HepG2 (cell line): ENCODE measurements at regions not wholly inside any gene's neighbourhood (a gene's known extent, or its start where the extent isn't known, plus 50 kb on each side); places are given as distances from the start of the nearest gene placed in this dataset.

Experiments used
- ATAC-seq: fragments of 200-7000 bp; cut with Tn5 transposase; 3 replicates; pipeline ENCODE4 v1.9.1; 2020; ENCODE audit warnings: mild to moderate bottlenecking, moderate library complexity
- BruUV-seq: library from RNA; stranded (reverse); fragments of 400-500 nt; replicated peaks from 2 replicates; lab custom pipeline; 2021; lab: Mats Ljungman, UMichigan
- CTCF ChIA-PET: fragments of 300-600 bp; formaldehyde crosslinking; extraction: SDS; loops from one replicate; lab custom pipeline; 2021; ENCODE audit warnings: low total read pairs, inconsistent platforms, low intra/inter-chr PET ratio; lab: Yijun Ruan, JAX
- POLR2A ChIA-PET: fragments of 350-600 bp; sonication (Branson Sonifier 250); formaldehyde crosslinking; loops from one replicate; lab custom pipeline; 2020; ENCODE audit warnings: antibody characterized with exemption, inconsistent platforms; lab: Yijun Ruan, JAX
- DNase-seq: peaks from one replicate; pipeline ENCODE4 v3.0.0-alpha.2; 2015; ENCODE audit warnings: low spot score
- FAIRE-seq: peaks from 3 replicates; lab custom pipeline; 2011; peaks lifted over from hg19 to GRCh38; lab: Jason Lieb, UNC
- H2AFZ ChIP-seq: one replicate; pipeline ENCODE4 v1.6.1; 2011; ENCODE audit warnings: low read length, inconsistent platforms
- H3K27ac ChIP-seq: fragments of 300-600 bp; 3 replicates; pipeline ENCODE4 v1.8.0; 2011; ENCODE audit warnings: mixed run types, mild to moderate bottlenecking, mixed read lengths, low read length, inconsistent platforms; ENCODE audit not compliant: insufficient read depth; ENCODE audit errors: extremely low read length
- H3K27me3 ChIP-seq, 2 experiments: fragments of 200-600 bp in 1 of 2; 2 replicates in 1 of 2; 3 replicates in 1 of 2; pipeline versions ENCODE4 v1.6.0 to v1.8.0; 2011; ENCODE audit warnings: low read length in 2 of 2, mild to moderate bottlenecking in 2 of 2, moderate library complexity in 2 of 2, inconsistent platforms in 1 of 2; ENCODE audit not compliant: insufficient read depth in 2 of 2, control insufficient read depth in 1 of 2
- H3K36me3 ChIP-seq, 2 experiments: fragments of 200-600 bp in 1 of 2; replicated peaks in 1 of 2; 2 replicates in 1 of 2; 3 replicates in 1 of 2; pipeline versions ENCODE4 v1.5.1 to v1.8.0; 2011; ENCODE audit warnings: low read length in 2 of 2, inconsistent platforms in 1 of 2; ENCODE audit not compliant: insufficient read depth in 2 of 2, control insufficient read depth in 1 of 2
- H3K4me1 ChIP-seq: 2 replicates; pipeline ENCODE4 v1.5.1; 2012; ENCODE audit warnings: low read length, inconsistent platforms; ENCODE audit not compliant: insufficient read depth
- H3K4me2 ChIP-seq: 2 replicates; pipeline ENCODE4 v1.6.0; 2011; ENCODE audit warnings: low read depth, low read length, inconsistent platforms
- H3K4me3 ChIP-seq, 3 experiments: fragments of 200-600 bp in 1 of 3; sonication (generic), shearing (Covaris generic) in 1 of 3; replicated peaks in 1 of 3; 2 replicates each; pipeline ENCODE4 v1.5.1; 2011 to 2016; ENCODE audit warnings: low read length in 3 of 3, inconsistent platforms in 2 of 3, low read depth in 2 of 3, mild to moderate bottlenecking in 2 of 3, control low read depth in 1 of 3, mixed read lengths in 1 of 3; ENCODE audit not compliant: insufficient read depth in 1 of 3
- H3K79me2 ChIP-seq: one replicate; pipeline ENCODE4 v1.6.1; 2011; ENCODE audit warnings: low read length, inconsistent platforms; ENCODE audit not compliant: insufficient read depth
- H3K9ac ChIP-seq: 2 replicates; pipeline ENCODE4 v1.6.0; 2011; ENCODE audit warnings: mild to moderate bottlenecking, low read depth, low read length, inconsistent platforms; ENCODE audit not compliant: insufficient read depth
- H3K9me3 ChIP-seq: 2 replicates; pipeline ENCODE4 v1.5.1; 2012; ENCODE audit warnings: mild to moderate bottlenecking, low read length
- H4K20me1 ChIP-seq: 2 replicates; pipeline ENCODE4 v1.6.0; 2011; ENCODE audit warnings: inconsistent platforms, mild to moderate bottlenecking, low read length, moderate library complexity; ENCODE audit not compliant: insufficient read depth
- EHMT2 ChIP-seq: fragments of 200-600 bp; sonication (generic); IDR thresholded peaks from 2 replicates; pipeline ENCODE4 v1.7.0; 2017; ENCODE audit warnings: antibody characterized with exemption, low read depth, low read length, borderline replicate concordance
- GZF1 ChIP-seq: sonication (generic); formaldehyde crosslinking; IDR thresholded peaks from 2 replicates; pipeline ENCODE4 v1.5.1; 2020; ENCODE audit warnings: mild to moderate bottlenecking, missing genetic modification reagents
- MAFK ChIP-seq, 2 experiments: IDR thresholded peaks in 1 of 2; conservative IDR thresholded peaks in 1 of 2; 2 replicates each; pipeline ENCODE4 v1.6.1; 2011; ENCODE audit warnings: improper control_type of control experiment in 2 of 2, low read length in 2 of 2
- PHF21A ChIP-seq: sonication (generic); formaldehyde crosslinking; IDR thresholded peaks from 2 replicates; pipeline ENCODE4 v1.5.0; 2020; ENCODE audit warnings: mild to moderate bottlenecking, missing genetic modification reagents
- POLR2A ChIP-seq, 2 experiments: IDR thresholded peaks; 2 replicates each; pipeline ENCODE4 v1.6.1; 2011; ENCODE audit warnings: low read depth in 2 of 2, low read length in 2 of 2, mild to moderate bottlenecking in 1 of 2, moderate library complexity in 1 of 2; ENCODE audit not compliant: insufficient read depth in 1 of 2
- ZNF160 ChIP-seq: sonication (generic); formaldehyde crosslinking; IDR thresholded peaks from 2 replicates; pipeline ENCODE4 v1.8.0; 2022; ENCODE audit warnings: mild to moderate bottlenecking, inconsistent platforms, missing genetic modification reagents
- ZNF674 ChIP-seq: sonication (generic); formaldehyde crosslinking; IDR thresholded peaks from 2 replicates; pipeline ENCODE4 v1.5.0; 2020; ENCODE audit warnings: low read depth, mild to moderate bottlenecking, missing genetic modification reagents
- ZNF782 ChIP-seq: sonication (generic); formaldehyde crosslinking; IDR thresholded peaks from 2 replicates; pipeline ENCODE4 v1.4.0; 2020; ENCODE audit warnings: missing genetic modification reagents, mild to moderate bottlenecking, borderline replicate concordance
- WGBS: methylation state at CpG from one replicate; pipeline ENCODE4 v1.1.6; 2017; ENCODE audit warnings: low lambda C conversion rate; 5-methylcytosine and 5-hydroxymethylcytosine counted together
- in situ Hi-C: cut with HindIII; loops from 2 replicates; pipeline ENCODE4 v1.10.0; 2017; ENCODE audit warnings: low pct_unique_long_range_greater_than_20kb; ENCODE audit not compliant: extremely low pct_ligation_motif_present
- intact Hi-C: fragments of 100-400 bp; cut with micrococcal nuclease; formaldehyde crosslinking; loops from one replicate; pipeline ENCODE4 v1.10.0; 2022; ENCODE audit not compliant: unreplicated experiment
- TF ChIP-seq, protein P1 (sequence below): sonication (generic); formaldehyde crosslinking; IDR thresholded peaks from 2 replicates; pipeline ENCODE4 v1.5.0; 2020; ENCODE audit warnings: mild to moderate bottlenecking, missing genetic modification reagents
- TF ChIP-seq, protein P2 (sequence below): sonication (generic); formaldehyde crosslinking; IDR thresholded peaks from 2 replicates; pipeline ENCODE4 v1.8.1; 2023; ENCODE audit warnings: mild to moderate bottlenecking, missing genetic modification reagents
- TF ChIP-seq, protein P3 (sequence below): sonication (generic); formaldehyde crosslinking; IDR thresholded peaks from 2 replicates; pipeline ENCODE4 v1.4.0; 2020; ENCODE audit warnings: missing genetic modification reagents; ENCODE audit errors: not compliant biosample characterization
- TF ChIP-seq, protein P4 (sequence below): IDR thresholded peaks from 2 replicates; pipeline ENCODE4 v1.6.1; 2016; ENCODE audit warnings: low read depth, control low read depth

DNA sequence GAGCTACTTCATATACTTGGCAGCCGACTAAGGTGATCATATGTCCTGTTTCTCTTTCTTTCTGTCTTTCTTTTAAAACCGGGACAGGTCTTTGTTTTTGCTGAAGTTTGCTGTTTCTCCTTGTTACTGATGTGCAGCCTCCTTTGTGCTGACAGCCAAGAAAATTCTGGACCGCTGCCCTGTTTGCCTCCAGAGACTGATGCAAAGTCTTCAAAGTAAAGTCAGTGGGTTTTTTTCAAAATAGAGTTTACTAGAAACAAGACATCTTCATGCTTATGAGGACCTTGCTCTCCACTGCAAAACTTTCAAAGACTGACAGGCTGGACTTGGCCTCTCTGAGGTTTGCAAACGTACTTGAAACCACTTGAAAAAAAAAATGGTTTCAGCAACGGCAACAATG is 510.5 kb upstream of the MAP3K7 start:
- no TSS peak for BruUV-seq
- no peak overlapping the region for H2AFZ ChIP-seq
- H3K9ac ChIP-seq, result no peak overlapping the region
- no peaks in the 10 kb centered on the region; a peak in 1 of 5 replicates for H3K27me3 ChIP-seq
- WGBS, result 8% methylated on average over 5 of the region's 5 CpGs
- no peak overlapping the region for H3K4me2 ChIP-seq
- H3K4me3 ChIP-seq, result no peak overlapping the region
- DNase-seq, result no peak
- H3K27ac ChIP-seq, result no peak overlapping the region
- no peak for ATAC-seq
- ChIA-PET CTCF (no interaction called here), POLR2A (no interaction called here)
- H3K4me1 ChIP-seq, result no peaks in the 10 kb centered on the region
- no peak for FAIRE-seq
- TF ChIP-seq MAFK (conservative IDR thresholded peaks at IDR 0.05 in 1 of 2, IDR thresholded peaks at IDR 0.05 in 1 of 2; ENCODE audit: low read length in 2 of 2) (0 out of 4 replicates have a peak, but pooled peaks of 1 of the 2 experiments have one; percentile 17), EHMT2 (no peak), ZNF782 (CRISPR knock-in tag) (no peak)
- TF ChIP-seq, protein P1, sequence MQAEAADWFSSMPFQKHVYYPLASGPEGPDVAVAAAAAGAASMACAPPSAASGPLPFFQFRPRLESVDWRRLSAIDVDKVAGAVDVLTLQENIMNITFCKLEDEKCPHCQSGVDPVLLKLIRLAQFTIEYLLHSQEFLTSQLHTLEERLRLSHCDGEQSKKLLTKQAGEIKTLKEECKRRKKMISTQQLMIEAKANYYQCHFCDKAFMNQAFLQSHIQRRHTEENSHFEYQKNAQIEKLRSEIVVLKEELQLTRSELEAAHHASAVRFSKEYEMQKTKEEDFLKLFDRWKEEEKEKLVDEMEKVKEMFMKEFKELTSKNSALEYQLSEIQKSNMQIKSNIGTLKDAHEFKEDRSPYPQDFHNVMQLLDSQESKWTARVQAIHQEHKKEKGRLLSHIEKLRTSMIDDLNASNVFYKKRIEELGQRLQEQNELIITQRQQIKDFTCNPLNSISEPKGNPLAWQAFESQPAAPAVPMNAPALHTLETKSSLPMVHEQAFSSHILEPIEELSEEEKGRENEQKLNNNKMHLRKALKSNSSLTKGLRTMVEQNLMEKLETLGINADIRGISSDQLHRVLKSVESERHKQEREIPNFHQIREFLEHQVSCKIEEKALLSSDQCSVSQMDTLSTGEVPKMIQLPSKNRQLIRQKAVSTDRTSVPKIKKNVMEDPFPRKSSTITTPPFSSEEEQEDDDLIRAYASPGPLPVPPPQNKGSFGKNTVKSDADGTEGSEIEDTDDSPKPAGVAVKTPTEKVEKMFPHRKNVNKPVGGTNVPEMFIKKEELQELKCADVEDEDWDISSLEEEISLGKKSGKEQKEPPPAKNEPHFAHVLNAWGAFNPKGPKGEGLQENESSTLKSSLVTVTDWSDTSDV (CRISPR knock-in tag), result no peak
- H3K36me3 ChIP-seq, result no peaks in the 10 kb centered on the region
- H4K20me1 ChIP-seq, result no peaks in the 10 kb centered on the region
- in situ Hi-C loops (loop anchor here (25.0 kb wide), 1 partner anchor 1540 kb away; no protein-coding TSS in a partner anchor), intact Hi-C loops (no loop called here)
- H3K9me3 ChIP-seq, result no peaks in the 10 kb centered on the region
- H3K79me2 ChIP-seq, result no peaks in the 10 kb centered on the region

DNA sequence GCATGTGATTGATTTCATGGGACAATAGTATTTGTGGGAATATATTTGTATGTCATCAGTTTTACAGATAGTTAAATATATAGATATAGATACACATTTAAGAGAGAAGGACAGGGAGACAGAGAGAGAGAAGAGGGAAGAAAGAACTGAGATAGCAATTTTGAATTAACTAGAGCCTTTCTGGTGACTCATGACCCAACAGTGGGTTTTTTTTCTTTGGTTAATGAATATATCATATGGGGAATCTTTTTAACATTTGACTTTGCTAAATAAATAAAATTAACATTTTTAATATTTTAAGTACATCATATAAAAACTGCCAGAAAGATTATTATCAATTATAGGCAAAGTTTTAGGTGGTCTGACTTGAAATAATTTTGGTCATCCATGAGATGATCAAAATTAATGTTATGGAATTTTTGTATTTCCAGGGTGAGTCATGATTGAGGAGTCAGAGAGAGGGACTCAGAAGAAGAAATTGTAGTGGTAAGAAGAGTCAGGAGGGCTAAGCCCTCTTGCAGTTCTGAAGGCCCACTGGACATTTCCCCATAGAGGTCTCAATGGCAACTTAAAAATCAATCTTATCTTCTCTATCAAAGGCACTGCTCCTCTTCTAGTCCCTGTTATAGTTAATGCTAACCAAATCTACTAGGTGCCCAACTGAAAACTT is 508.1 kb upstream of the MAP3K7 start:
- in situ Hi-C loops, result loop anchor here (25.0 kb wide), 1 partner anchor 1542 kb away; no protein-coding TSS in a partner anchor
- ChIA-PET CTCF (no interaction called here), POLR2A (no interaction called here)
- no peak overlapping the region for H3K4me3 ChIP-seq
- H3K9ac ChIP-seq, result no peak overlapping the region
- no peaks in the 10 kb centered on the region for H4K20me1 ChIP-seq
- intact Hi-C loops, result no loop called here
- no peaks in the 10 kb centered on the region; a peak in 1 of 5 replicates for H3K27me3 ChIP-seq
- DNase-seq, result no peak
- no peaks in the 10 kb centered on the region for H3K79me2 ChIP-seq
- no peaks in the 10 kb centered on the region for H3K9me3 ChIP-seq
- no peak for ATAC-seq
- no peaks in the 10 kb centered on the region for H3K4me1 ChIP-seq
- no peaks in the 10 kb centered on the region for H3K36me3 ChIP-seq
- no TSS peak for BruUV-seq
- no peak for FAIRE-seq
- no peak overlapping the region for H2AFZ ChIP-seq
- H3K4me2 ChIP-seq, result no peak overlapping the region
- no peak overlapping the region for H3K27ac ChIP-seq
- TF ChIP-seq, protein P2, sequence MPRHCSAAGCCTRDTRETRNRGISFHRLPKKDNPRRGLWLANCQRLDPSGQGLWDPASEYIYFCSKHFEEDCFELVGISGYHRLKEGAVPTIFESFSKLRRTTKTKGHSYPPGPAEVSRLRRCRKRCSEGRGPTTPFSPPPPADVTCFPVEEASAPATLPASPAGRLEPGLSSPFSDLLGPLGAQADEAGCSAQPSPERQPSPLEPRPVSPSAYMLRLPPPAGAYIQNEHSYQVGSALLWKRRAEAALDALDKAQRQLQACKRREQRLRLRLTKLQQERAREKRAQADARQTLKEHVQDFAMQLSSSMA, result no peak
- no peak for TF ChIP-seq POLR2A (IDR thresholded peaks at IDR 0.05; ENCODE audit: insufficient read depth in 1 of 2, low read depth in 2 of 2, low read length in 2 of 2)
- TF ChIP-seq, protein P3, sequence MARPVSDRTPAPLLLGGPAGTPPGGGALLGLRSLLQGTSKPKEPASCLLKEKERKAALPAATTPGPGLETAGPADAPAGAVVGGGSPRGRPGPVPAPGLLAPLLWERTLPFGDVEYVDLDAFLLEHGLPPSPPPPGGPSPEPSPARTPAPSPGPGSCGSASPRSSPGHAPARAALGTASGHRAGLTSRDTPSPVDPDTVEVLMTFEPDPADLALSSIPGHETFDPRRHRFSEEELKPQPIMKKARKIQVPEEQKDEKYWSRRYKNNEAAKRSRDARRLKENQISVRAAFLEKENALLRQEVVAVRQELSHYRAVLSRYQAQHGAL (CRISPR knock-in tag), result no peak
- TF ChIP-seq PHF21A, result no peak
- no peak for TF ChIP-seq ZNF674 (CRISPR knock-in tag)
- no peak for TF ChIP-seq ZNF160 (CRISPR knock-in tag)
- no peak for TF ChIP-seq GZF1
- TF ChIP-seq, protein P4, sequence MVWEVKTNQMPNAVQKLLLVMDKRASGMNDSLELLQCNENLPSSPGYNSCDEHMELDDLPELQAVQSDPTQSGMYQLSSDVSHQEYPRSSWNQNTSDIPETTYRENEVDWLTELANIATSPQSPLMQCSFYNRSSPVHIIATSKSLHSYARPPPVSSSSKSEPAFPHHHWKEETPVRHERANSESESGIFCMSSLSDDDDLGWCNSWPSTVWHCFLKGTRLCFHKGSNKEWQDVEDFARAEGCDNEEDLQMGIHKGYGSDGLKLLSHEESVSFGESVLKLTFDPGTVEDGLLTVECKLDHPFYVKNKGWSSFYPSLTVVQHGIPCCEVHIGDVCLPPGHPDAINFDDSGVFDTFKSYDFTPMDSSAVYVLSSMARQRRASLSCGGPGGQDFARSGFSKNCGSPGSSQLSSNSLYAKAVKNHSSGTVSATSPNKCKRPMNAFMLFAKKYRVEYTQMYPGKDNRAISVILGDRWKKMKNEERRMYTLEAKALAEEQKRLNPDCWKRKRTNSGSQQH, result no peak
